ENCODE measurements at regions not wholly inside any gene's neighbourhood (a gene's known extent, or its start where the extent isn't known, plus 50 kb on each side); places are given as distances from the start of the nearest gene placed in this dataset.

DNA sequence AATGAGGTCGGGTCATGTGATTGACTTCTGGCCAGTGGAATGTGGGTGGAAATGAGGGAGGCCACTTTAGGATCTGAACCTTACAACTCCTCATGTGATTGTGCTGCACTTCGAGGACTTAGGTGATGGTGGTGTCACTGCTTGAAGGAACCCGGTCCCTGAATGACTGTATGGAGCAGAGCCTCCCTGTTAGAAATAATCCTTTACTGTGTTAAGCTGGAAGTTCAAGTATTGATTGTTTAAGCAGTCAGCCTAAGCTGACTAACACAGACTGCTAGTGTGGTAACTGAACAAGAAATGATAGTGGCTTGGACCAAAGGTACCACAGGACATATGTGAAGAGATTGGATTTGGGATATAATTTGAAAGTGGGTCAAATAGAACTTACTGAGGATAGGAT, 138.0 kb downstream of the OPN5 start:
- TF ChIP-seq, protein P1, sequence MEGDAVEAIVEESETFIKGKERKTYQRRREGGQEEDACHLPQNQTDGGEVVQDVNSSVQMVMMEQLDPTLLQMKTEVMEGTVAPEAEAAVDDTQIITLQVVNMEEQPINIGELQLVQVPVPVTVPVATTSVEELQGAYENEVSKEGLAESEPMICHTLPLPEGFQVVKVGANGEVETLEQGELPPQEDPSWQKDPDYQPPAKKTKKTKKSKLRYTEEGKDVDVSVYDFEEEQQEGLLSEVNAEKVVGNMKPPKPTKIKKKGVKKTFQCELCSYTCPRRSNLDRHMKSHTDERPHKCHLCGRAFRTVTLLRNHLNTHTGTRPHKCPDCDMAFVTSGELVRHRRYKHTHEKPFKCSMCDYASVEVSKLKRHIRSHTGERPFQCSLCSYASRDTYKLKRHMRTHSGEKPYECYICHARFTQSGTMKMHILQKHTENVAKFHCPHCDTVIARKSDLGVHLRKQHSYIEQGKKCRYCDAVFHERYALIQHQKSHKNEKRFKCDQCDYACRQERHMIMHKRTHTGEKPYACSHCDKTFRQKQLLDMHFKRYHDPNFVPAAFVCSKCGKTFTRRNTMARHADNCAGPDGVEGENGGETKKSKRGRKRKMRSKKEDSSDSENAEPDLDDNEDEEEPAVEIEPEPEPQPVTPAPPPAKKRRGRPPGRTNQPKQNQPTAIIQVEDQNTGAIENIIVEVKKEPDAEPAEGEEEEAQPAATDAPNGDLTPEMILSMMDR (IDR thresholded peaks at IDR 0.05): no peak
- TF ChIP-seq POLR2A (IDR thresholded peaks at IDR 0.05): no peak
